GM12891 (cell line): ENCODE measurements at regions not wholly inside any gene's neighbourhood (a gene's known extent, or its start where the extent isn't known, plus 50 kb on each side); places are given as distances from the start of the nearest gene placed in this dataset.

ENCODE experiments used
- PAX5 ChIP-seq: IDR thresholded peaks from 2 replicates; pipeline ENCODE4 v1.6.1; 2011; ENCODE audit warnings: low read length, moderate library complexity, mild to moderate bottlenecking; ENCODE audit not compliant: insufficient read depth, severe bottlenecking
- POLR2A ChIP-seq: IDR thresholded peaks from 2 replicates; pipeline ENCODE4 v1.6.1; 2011; ENCODE audit warnings: low read depth, low read length, control low read depth
- POLR2AphosphoS5 ChIP-seq: IDR thresholded peaks from 2 replicates; pipeline ENCODE4 v1.6.1; 2011; ENCODE audit warnings: low read depth, low read length, control low read depth
- SPI1 ChIP-seq: IDR thresholded peaks from 2 replicates; pipeline ENCODE4 v1.6.1; 2011; ENCODE audit warnings: low read depth, low read length, control low read depth
- TAF1 ChIP-seq: IDR thresholded peaks from 2 replicates; pipeline ENCODE4 v1.6.1; 2011; ENCODE audit warnings: low read depth, low read length, control low read depth

DNA sequence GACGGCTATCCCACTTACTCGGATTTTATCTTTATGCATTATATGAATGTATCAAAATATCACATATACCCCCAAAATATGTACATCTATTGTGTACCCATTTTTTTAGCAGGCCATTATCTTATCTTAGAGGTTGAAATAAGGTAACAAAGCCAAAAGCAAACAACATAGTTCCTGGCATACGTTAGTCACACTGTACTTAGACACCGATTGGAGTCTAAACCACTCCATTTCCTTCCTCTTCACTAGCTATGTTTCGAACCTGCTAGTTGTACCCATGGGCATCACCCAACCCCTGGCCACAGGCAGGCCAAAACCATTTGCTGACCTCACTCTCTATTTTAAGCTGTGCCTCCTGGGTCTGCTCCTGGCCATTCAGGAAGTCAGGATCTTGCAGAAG is 66.3 kb downstream of the GRIN2B start:
- TF ChIP-seq POLR2AphosphoS5: no peak
- TF ChIP-seq POLR2A: no peak
- no peak for TF ChIP-seq TAF1
- no peak for TF ChIP-seq SPI1
- no peak for TF ChIP-seq PAX5
